Gastroesophageal sphincter (tissue), 3 donors: ENCODE measurements at regions not wholly inside any gene's neighbourhood (a gene's known extent, or its start where the extent isn't known, plus 50 kb on each side); places are given as distances from the start of the nearest gene placed in this dataset.

Experiments
- EP300 ChIP-seq: sonication (generic); formaldehyde crosslinking; IDR thresholded peaks from one replicate; pipeline ENCODE4 v1.6.1; 2017; ENCODE audit warnings: antibody characterized with exemption, mild to moderate bottlenecking
- TF ChIP-seq, protein P1 (sequence below), 4 experiments: fragments of 200-600 bp in 2 of 4; fragments of 450-650 bp in 2 of 4; sonication (generic) in 1 of 4; IDR thresholded peaks; one replicate each; pipeline ENCODE4 v1.5.1; 2017 to 2019; ENCODE audit warnings: antibody characterized with exemption in 4 of 4, mild to moderate bottlenecking in 2 of 4, moderate library complexity in 2 of 4

DNA sequence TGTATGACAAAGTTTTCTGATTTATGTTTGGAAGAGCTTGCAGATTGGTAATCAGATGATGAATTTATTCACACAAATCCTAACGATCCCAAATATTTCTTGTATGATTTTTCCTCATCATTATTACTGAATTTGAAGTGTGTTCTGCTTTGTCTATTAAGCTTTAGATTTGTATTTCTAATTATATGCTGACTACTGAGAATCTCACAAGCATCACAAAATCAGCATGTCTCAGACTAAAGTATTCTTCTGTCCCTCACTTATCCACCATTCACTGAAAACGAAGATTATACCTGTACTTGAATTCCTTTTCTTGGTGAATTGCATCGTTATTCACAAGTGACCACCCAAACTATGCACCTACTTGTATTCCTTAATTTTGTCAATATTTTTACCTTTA lies 796.3 kb upstream of the MAP3K7 start:
- no peak for TF ChIP-seq EP300
- TF ChIP-seq, protein P1, sequence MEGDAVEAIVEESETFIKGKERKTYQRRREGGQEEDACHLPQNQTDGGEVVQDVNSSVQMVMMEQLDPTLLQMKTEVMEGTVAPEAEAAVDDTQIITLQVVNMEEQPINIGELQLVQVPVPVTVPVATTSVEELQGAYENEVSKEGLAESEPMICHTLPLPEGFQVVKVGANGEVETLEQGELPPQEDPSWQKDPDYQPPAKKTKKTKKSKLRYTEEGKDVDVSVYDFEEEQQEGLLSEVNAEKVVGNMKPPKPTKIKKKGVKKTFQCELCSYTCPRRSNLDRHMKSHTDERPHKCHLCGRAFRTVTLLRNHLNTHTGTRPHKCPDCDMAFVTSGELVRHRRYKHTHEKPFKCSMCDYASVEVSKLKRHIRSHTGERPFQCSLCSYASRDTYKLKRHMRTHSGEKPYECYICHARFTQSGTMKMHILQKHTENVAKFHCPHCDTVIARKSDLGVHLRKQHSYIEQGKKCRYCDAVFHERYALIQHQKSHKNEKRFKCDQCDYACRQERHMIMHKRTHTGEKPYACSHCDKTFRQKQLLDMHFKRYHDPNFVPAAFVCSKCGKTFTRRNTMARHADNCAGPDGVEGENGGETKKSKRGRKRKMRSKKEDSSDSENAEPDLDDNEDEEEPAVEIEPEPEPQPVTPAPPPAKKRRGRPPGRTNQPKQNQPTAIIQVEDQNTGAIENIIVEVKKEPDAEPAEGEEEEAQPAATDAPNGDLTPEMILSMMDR (IDR thresholded peaks at IDR 0.05): no peak
